GM06990 (cell line): ENCODE measurements at regions not wholly inside any gene's neighbourhood (a gene's known extent, or its start where the extent isn't known, plus 50 kb on each side); places are given as distances from the start of the nearest gene placed in this dataset.

Experiments
- DNase-seq: peaks from one replicate; pipeline ENCODE4 v3.0.0-alpha.2; 2011; ENCODE audit not compliant: insufficient read length; ENCODE audit errors: extremely low read depth
- H3K27me3 ChIP-seq: replicated peaks from 2 replicates; pipeline ENCODE4 v1.6.0; 2011; ENCODE audit warnings: low read length; ENCODE audit not compliant: control insufficient read depth, insufficient read depth
- H3K36me3 ChIP-seq: 2 replicates; pipeline ENCODE4 v1.5.1; 2011; ENCODE audit warnings: low read length; ENCODE audit not compliant: control insufficient read depth, insufficient read depth
- H3K4me3 ChIP-seq: replicated peaks from 2 replicates; pipeline ENCODE4 v1.5.1; 2011; ENCODE audit warnings: low read depth, mild to moderate bottlenecking, control low read depth, low read length
- CTCF ChIP-seq: IDR thresholded peaks from 2 replicates; pipeline ENCODE4 v1.5.1; 2011; ENCODE audit warnings: low read length, control low read depth, mild to moderate bottlenecking, inconsistent platforms; ENCODE audit not compliant: insufficient read depth, poor library complexity, severe bottlenecking

- no peak for DNase-seq
- Histone ChIP-seq H3K36me3 (no peaks in the 10 kb centered on the region), H3K27me3 (no peaks in the 10 kb centered on the region), H3K4me3 (no peak overlapping the region)
- no peak for TF ChIP-seq CTCF
Measured at GRCh38 chr6:105894556-105894955, 191.6 kb upstream of the PRDM1 start.

DNA sequence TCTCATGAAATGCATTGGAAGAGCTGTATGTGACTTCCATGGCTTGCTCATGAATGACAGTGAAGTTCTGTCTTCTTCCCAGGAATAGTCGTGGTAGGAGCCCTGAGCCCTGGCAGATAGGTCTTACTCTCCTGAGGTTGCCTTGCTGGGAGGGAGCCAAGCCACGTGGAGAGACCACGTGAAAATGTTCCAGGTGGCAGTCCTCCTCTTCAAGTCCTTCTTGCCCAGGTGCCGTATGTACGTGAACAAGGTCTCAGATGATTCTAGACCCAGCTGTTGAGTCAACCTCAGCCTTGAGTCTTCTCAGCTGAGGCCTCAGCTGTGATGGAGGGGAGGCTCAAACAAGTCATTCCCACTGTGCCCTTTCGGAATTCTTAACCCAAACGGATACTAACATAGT is 192.4 kb upstream of the PRDM1 start:
- no peaks in the 10 kb centered on the region for H3K27me3 ChIP-seq
- H3K36me3 ChIP-seq = no peaks in the 10 kb centered on the region
- DNase-seq = no peak
- no peak for TF ChIP-seq CTCF
- H3K4me3 ChIP-seq = no peak overlapping the region

GRCh38 chr6:105892577-105893262 is 193.4 kb upstream of the PRDM1 start:
- H3K4me3 ChIP-seq = no peak overlapping the region
- TF ChIP-seq CTCF = no peak
- no peaks in the 10 kb centered on the region for H3K27me3 ChIP-seq
- DNase-seq = peak; percentile 20
- H3K36me3 ChIP-seq = no peaks in the 10 kb centered on the region

DNA sequence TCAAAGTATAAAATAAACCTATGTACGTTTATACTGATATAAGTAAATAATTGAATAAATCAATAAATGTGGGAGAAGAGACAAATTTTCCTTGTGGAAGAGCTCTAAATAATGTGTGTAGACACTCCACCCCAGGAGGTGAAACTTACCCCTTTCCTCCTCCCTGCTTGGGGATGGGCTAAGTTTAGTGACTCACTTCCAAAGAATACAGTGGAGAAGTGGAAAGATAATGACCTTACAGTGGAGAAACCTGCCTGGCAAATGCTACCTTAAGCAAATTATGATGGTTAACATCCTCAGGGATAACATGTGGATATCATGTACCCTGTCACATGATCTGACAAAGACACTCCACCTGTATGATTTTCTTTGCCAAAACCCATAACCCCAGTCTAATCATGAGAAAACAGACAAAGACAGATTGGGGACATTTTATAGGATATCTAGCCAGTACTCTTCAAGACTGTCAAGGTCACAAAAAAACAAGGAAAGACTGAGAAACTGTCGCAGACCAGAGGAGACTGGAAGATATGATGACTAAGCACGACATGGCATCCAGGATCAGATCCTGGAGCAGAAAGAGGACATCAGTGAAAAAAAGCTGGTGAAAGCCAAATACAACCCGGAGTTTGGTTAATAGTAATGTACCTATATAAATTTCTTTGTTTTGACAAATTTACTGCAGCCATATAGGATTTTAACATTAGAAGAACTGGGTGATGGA is 195.5 kb upstream of the PRDM1 start:
- Histone ChIP-seq H3K27me3 (no peaks in the 10 kb centered on the region), H3K4me3 (no peak overlapping the region), H3K36me3 (no peaks in the 10 kb centered on the region)
- no peak for DNase-seq
- TF ChIP-seq CTCF = no peak

- no peak for TF ChIP-seq CTCF
- no peak for DNase-seq
- H3K36me3 ChIP-seq = no peaks in the 10 kb centered on the region
- no peak overlapping the region for H3K4me3 ChIP-seq
- H3K27me3 ChIP-seq = no peaks in the 10 kb centered on the region
Measured at GRCh38 chr6:105889902-105890301, 196.2 kb upstream of the PRDM1 start.
